IMR-90 (cell line): ENCODE measurements at regions not wholly inside any gene's neighbourhood (a gene's known extent, or its start where the extent isn't known, plus 50 kb on each side); places are given as distances from the start of the nearest gene placed in this dataset.

Experiments used
- ATAC-seq: fragments of 200-7000 bp; cut with Tn5 transposase; 2 replicates; pipeline ENCODE4 v1.9.1; 2020; ENCODE audit warnings: low read depth, mild to moderate bottlenecking, moderate library complexity
- BruUV-seq: library from RNA; stranded (reverse); fragments of 400-500 nt; replicated peaks from 2 replicates; lab custom pipeline; 2021; lab: Mats Ljungman, UMichigan
- CTCF ChIA-PET: fragments of 300-600 bp; formaldehyde crosslinking; extraction: SDS; loops from one replicate; lab custom pipeline; 2021; ENCODE audit warnings: antibody characterized with exemption; lab: Yijun Ruan, JAX
- POLR2A ChIA-PET: fragments of 300-600 bp; sonication (Branson Sonifier 250); formaldehyde crosslinking; loops from one replicate; lab custom pipeline; 2022; ENCODE audit warnings: antibody characterized with exemption; ENCODE audit not compliant: unreplicated experiment; lab: Charles Lee
- DNase-seq: peaks from one replicate; pipeline ENCODE4 v3.0.0; 2013
- H2AFZ ChIP-seq: replicated peaks from 2 replicates; pipeline ENCODE3; 2013; ENCODE audit warnings: low read length, mild to moderate bottlenecking; ENCODE audit not compliant: poor library complexity
- H2AK5ac ChIP-seq: 2 replicates; pipeline ENCODE4 v1.6.1; 2013; ENCODE audit warnings: low read depth, low read length, inconsistent platforms
- H2AK9ac ChIP-seq: replicated peaks from 2 replicates; pipeline ENCODE3; 2013; ENCODE audit warnings: mild to moderate bottlenecking, low read depth, low read length, moderate library complexity; ENCODE audit not compliant: poor library complexity
- H2BK120ac ChIP-seq: 2 replicates; pipeline ENCODE4 v1.6.1; 2013; ENCODE audit warnings: low read depth, low read length, inconsistent platforms
- H2BK15ac ChIP-seq: 3 replicates; pipeline ENCODE4 v1.6.1; 2013; ENCODE audit warnings: low read depth, low read length, inconsistent platforms
- H2BK20ac ChIP-seq: 2 replicates; pipeline ENCODE4 v1.6.1; 2013; ENCODE audit warnings: low read depth, mild to moderate bottlenecking, inconsistent platforms, low read length, moderate library complexity
- H2BK5ac ChIP-seq: 2 replicates; pipeline ENCODE4 v1.6.1; 2013; ENCODE audit warnings: mild to moderate bottlenecking, low read depth, low read length, inconsistent platforms; ENCODE audit not compliant: poor library complexity, severe bottlenecking
- H3K14ac ChIP-seq: replicated peaks from 2 replicates; pipeline ENCODE4 v1.6.1; 2013; ENCODE audit warnings: low read depth, low read length, inconsistent platforms
- H3K18ac ChIP-seq: 2 replicates; pipeline ENCODE4 v1.6.1; 2013; ENCODE audit warnings: low read depth, low read length, control low read depth
- H3K23ac ChIP-seq: 2 replicates; pipeline ENCODE4 v1.6.1; 2013; ENCODE audit warnings: low read depth, low read length, inconsistent platforms
- H3K27ac ChIP-seq: 2 replicates; pipeline ENCODE4 v1.5.1; 2013; ENCODE audit warnings: mild to moderate bottlenecking, control low read depth, low read length; ENCODE audit not compliant: insufficient read depth
- H3K27me3 ChIP-seq: 2 replicates; pipeline ENCODE4 v1.6.1; 2013; ENCODE audit warnings: low read length; ENCODE audit not compliant: control insufficient read depth, insufficient read depth
- H3K36me3 ChIP-seq: 2 replicates; pipeline ENCODE4 v1.6.1; 2013; ENCODE audit warnings: low read length, mixed read lengths; ENCODE audit not compliant: control insufficient read depth, insufficient read depth
- H3K4ac ChIP-seq: 2 replicates; pipeline ENCODE4 v1.6.1; 2013; ENCODE audit warnings: low read depth, low read length, inconsistent platforms
- H3K4me1 ChIP-seq: 2 replicates; pipeline ENCODE4 v1.6.1; 2013; ENCODE audit warnings: low read length, mixed read lengths; ENCODE audit not compliant: control insufficient read depth, insufficient read depth
- H3K4me2 ChIP-seq: 2 replicates; pipeline ENCODE4 v1.6.1; 2013; ENCODE audit warnings: low read depth, mild to moderate bottlenecking, control low read depth, low read length, moderate library complexity
- H3K4me3 ChIP-seq: 2 replicates; pipeline ENCODE4 v1.5.1; 2013; ENCODE audit warnings: low read depth, mild to moderate bottlenecking, control low read depth, low read length, moderate library complexity; ENCODE audit not compliant: insufficient read depth
- H3K56ac ChIP-seq: 2 replicates; pipeline ENCODE4 v1.6.1; 2013; ENCODE audit warnings: low read length, inconsistent platforms; ENCODE audit not compliant: insufficient read depth; ENCODE audit errors: extremely low read depth
- H3K79me1 ChIP-seq, 2 experiments: 2 replicates each; pipeline ENCODE4 v1.6.1; 2013; ENCODE audit warnings: low read length in 2 of 2, inconsistent platforms in 1 of 2, low read depth in 1 of 2
- H3K9ac ChIP-seq: 2 replicates; pipeline ENCODE4 v1.6.1; 2013; ENCODE audit warnings: low read depth, low read length, control low read depth
- H3K9me1 ChIP-seq: 2 replicates; pipeline ENCODE4 v1.6.1; 2013; ENCODE audit warnings: low read length, inconsistent platforms; ENCODE audit not compliant: insufficient read depth
- H3K9me3 ChIP-seq: 2 replicates; pipeline ENCODE4 v1.6.1; 2013; ENCODE audit warnings: low read length; ENCODE audit not compliant: control insufficient read depth, insufficient read depth
- H4K20me1 ChIP-seq: 2 replicates; pipeline ENCODE4 v1.6.1; 2013; ENCODE audit warnings: low read length, inconsistent platforms; ENCODE audit not compliant: insufficient read depth
- H4K5ac ChIP-seq: 2 replicates; pipeline ENCODE4 v1.6.1; 2013; ENCODE audit warnings: mild to moderate bottlenecking, low read depth, low read length, control low read depth
- H4K8ac ChIP-seq, 2 experiments: 2 replicates each; pipeline ENCODE4 v1.6.1; 2013; ENCODE audit warnings: low read depth in 2 of 2, low read length in 2 of 2, control low read depth in 1 of 2, inconsistent platforms in 1 of 2
- H4K91ac ChIP-seq: 2 replicates; pipeline ENCODE4 v1.6.1; 2013; ENCODE audit warnings: low read depth, low read length, inconsistent platforms; ENCODE audit not compliant: insufficient read depth
- BHLHE40 ChIP-seq: fragments of 150-350 bp; IDR thresholded peaks from 2 replicates; pipeline ENCODE4 v1.6.1; 2016; ENCODE audit warnings: mild to moderate bottlenecking, low read depth, low read length
- CEBPB ChIP-seq: IDR thresholded peaks from 2 replicates; pipeline ENCODE4 v1.6.1; 2012; ENCODE audit warnings: low read depth, low read length, improper control_type of control experiment
- CHD1 ChIP-seq: IDR thresholded peaks from 2 replicates; pipeline ENCODE4 v1.6.1; 2012; ENCODE audit warnings: low read depth, low read length, improper control_type of control experiment
- FOS ChIP-seq: fragments of 150-350 bp; IDR thresholded peaks from 2 replicates; pipeline ENCODE4 v1.6.1; 2016; ENCODE audit warnings: low read depth, low read length
- MAFK ChIP-seq: IDR thresholded peaks from 2 replicates; pipeline ENCODE4 v1.6.1; 2012; ENCODE audit warnings: low read depth, low read length, improper control_type of control experiment
- MAZ ChIP-seq: IDR thresholded peaks from 2 replicates; pipeline ENCODE4 v1.6.1; 2012; ENCODE audit warnings: low read depth, mild to moderate bottlenecking, low read length, improper control_type of control experiment, moderate library complexity, borderline replicate concordance
- MXI1 ChIP-seq: IDR thresholded peaks from 2 replicates; pipeline ENCODE4 v1.6.1; 2012; ENCODE audit warnings: low read depth, mild to moderate bottlenecking, low read length, moderate library complexity, borderline replicate concordance
- NFE2L2 ChIP-seq: fragments of 150-350 bp; IDR thresholded peaks from 2 replicates; pipeline ENCODE4 v1.6.1; 2016; ENCODE audit warnings: low read depth, mild to moderate bottlenecking, low read length
- POLR2A ChIP-seq: IDR thresholded peaks from 2 replicates; pipeline ENCODE4 v1.6.1; 2012; ENCODE audit warnings: mild to moderate bottlenecking, low read depth, low read length
- RAD21 ChIP-seq: IDR thresholded peaks from 2 replicates; pipeline ENCODE4 v1.6.1; 2012; ENCODE audit warnings: low read length, improper control_type of control experiment
- RCOR1 ChIP-seq: IDR thresholded peaks from 2 replicates; pipeline ENCODE4 v1.6.1; 2012; ENCODE audit warnings: mild to moderate bottlenecking, low read length, improper control_type of control experiment; ENCODE audit not compliant: insufficient replicate concordance
- RFX5 ChIP-seq: IDR thresholded peaks from 2 replicates; pipeline ENCODE4 v1.8.0; 2012; ENCODE audit warnings: low read depth, mild to moderate bottlenecking, low read length, moderate library complexity
- SMC3 ChIP-seq: fragments of 150-350 bp; IDR thresholded peaks from 2 replicates; pipeline ENCODE4 v1.6.1; 2016; ENCODE audit warnings: low read depth, mild to moderate bottlenecking, antibody characterized with exemption, low read length, moderate library complexity
- WGBS, 2 experiments: methylation state at CpG; one replicate each; pipeline versions ENCODE4 v1.1.5 to v1.1.7; 2013; ENCODE audit warnings: missing lambda C conversion rate in 2 of 2; ENCODE audit not compliant: insufficient read length in 1 of 2; ENCODE audit errors: extremely low coverage in 2 of 2; 5-methylcytosine and 5-hydroxymethylcytosine counted together
- dilution Hi-C: fragments of 300-500 bp; cut with HindIII; formaldehyde crosslinking; loops from one replicate; pipeline ENCODE4 v1.14.3; 2018; ENCODE audit warnings: low sequenced_read_pairs; ENCODE audit not compliant: unreplicated experiment
- in situ Hi-C: fragments of 300-500 bp; cut with MboI; formaldehyde crosslinking; loops from 3 replicates; pipeline ENCODE4 v1.14.3; 2019; ENCODE audit warnings: low sequenced_read_pairs, inconsistent platforms, mixed read lengths
- intact Hi-C: fragments of 100-400 bp; cut with micrococcal nuclease; formaldehyde crosslinking; loops from 2 replicates; pipeline ENCODE4 v1.10.0; 2022
- TF ChIP-seq, protein P1 (sequence below): fragments of 150-350 bp; IDR thresholded peaks from 2 replicates; pipeline ENCODE4 v1.6.1; 2017; ENCODE audit warnings: mild to moderate bottlenecking, antibody characterized with exemption, low read length, low read depth
- TF ChIP-seq, protein P2 (sequence below): fragments of 150-350 bp; IDR thresholded peaks from 2 replicates; pipeline ENCODE4 v1.6.1; 2016; ENCODE audit warnings: low read depth, mild to moderate bottlenecking, low read length, moderate library complexity, borderline replicate concordance
- TF ChIP-seq, protein P3 (sequence below): conservative IDR thresholded peaks from 2 replicates; pipeline ENCODE4 v1.5.1; 2012; ENCODE audit warnings: mild to moderate bottlenecking, low read depth, low read length, improper control_type of control experiment

DNA sequence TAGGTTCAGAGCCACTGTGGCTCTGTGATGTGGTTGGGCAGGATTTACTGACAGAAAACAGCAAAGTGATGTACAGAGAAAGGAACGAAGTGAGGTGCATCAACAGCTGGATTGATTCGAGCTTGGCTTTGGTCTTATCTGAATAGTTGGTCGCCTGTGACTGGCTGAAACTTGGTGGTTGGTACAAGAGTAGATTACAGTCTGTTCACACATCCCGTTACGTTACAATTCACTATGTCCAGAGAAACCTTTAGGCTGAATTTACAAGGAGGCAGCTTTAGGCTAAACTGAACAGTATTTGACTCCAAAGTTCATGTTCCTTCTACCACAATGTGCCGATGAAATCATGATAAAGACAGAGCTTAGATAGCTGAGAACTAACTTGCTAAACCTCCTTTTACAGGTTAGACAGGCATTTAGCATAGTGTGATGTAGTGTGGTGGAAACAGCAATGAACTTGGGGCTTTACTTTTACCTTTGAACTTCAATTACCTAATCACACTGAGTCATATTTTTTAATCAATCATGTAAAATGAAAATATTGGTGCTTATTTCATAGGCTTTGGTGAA, 210.2 kb upstream of the PUM3 start:
- Histone ChIP-seq H2BK20ac (no peak overlapping the region), H2AFZ (no peak overlapping the region), H4K91ac (no peak overlapping the region), H3K18ac (no peak overlapping the region), H3K79me1 (no peaks in the 10 kb centered on the region), H2BK120ac (no peak overlapping the region), H4K5ac (no peak overlapping the region), H3K4me3 (no peak overlapping the region), H4K8ac (no peak overlapping the region), H3K23ac (no peak overlapping the region), H3K27ac (no peak overlapping the region), H2AK5ac (no peak overlapping the region), H3K14ac (no peak overlapping the region), H3K36me3 (no peaks in the 10 kb centered on the region), H2AK9ac (no peak overlapping the region), H3K4me2 (no peak overlapping the region), H3K9me3 (no peaks in the 10 kb centered on the region), H3K4ac (no peak overlapping the region), H2BK5ac (no peak overlapping the region), H3K56ac (no peak overlapping the region), H3K4me1 (no peaks in the 10 kb centered on the region), H3K9me1 (no peaks in the 10 kb centered on the region), H3K9ac (no peak overlapping the region), H4K20me1 (no peaks in the 10 kb centered on the region), H3K27me3 (no peaks in the 10 kb centered on the region), H2BK15ac (no peak overlapping the region)
- WGBS, 2 experiments: no CpG with 5 or more reads among the region's 6 CpGs
- POLR2A ChIA-PET: no interaction called here
- CTCF ChIA-PET: no interaction called here
- ATAC-seq (no peak), DNase-seq (no peak)
- intact Hi-C loops (no loop called here), dilution Hi-C loops (no loop called here), in situ Hi-C loops (loop anchor here (25.0 kb wide), 1 partner anchor 92 kb away; no protein-coding TSS in a partner anchor)
- no peak for TF ChIP-seq CHD1
- no peak for TF ChIP-seq POLR2A
- TF ChIP-seq, protein P1, sequence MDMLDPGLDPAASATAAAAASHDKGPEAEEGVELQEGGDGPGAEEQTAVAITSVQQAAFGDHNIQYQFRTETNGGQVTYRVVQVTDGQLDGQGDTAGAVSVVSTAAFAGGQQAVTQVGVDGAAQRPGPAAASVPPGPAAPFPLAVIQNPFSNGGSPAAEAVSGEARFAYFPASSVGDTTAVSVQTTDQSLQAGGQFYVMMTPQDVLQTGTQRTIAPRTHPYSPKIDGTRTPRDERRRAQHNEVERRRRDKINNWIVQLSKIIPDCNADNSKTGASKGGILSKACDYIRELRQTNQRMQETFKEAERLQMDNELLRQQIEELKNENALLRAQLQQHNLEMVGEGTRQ: no peak
- TF ChIP-seq MAZ: no peak
- TF ChIP-seq NFE2L2: no peak
- TF ChIP-seq SMC3: no peak
- no peak for TF ChIP-seq MAFK
- TF ChIP-seq CEBPB: no peak
- TF ChIP-seq, protein P2, sequence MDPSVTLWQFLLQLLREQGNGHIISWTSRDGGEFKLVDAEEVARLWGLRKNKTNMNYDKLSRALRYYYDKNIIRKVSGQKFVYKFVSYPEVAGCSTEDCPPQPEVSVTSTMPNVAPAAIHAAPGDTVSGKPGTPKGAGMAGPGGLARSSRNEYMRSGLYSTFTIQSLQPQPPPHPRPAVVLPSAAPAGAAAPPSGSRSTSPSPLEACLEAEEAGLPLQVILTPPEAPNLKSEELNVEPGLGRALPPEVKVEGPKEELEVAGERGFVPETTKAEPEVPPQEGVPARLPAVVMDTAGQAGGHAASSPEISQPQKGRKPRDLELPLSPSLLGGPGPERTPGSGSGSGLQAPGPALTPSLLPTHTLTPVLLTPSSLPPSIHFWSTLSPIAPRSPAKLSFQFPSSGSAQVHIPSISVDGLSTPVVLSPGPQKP: no peak
- no peak for TF ChIP-seq BHLHE40
- TF ChIP-seq RCOR1: no peak
- no peak for TF ChIP-seq FOS
- TF ChIP-seq RFX5: no peak
- TF ChIP-seq RAD21: no peak
- TF ChIP-seq, protein P3, sequence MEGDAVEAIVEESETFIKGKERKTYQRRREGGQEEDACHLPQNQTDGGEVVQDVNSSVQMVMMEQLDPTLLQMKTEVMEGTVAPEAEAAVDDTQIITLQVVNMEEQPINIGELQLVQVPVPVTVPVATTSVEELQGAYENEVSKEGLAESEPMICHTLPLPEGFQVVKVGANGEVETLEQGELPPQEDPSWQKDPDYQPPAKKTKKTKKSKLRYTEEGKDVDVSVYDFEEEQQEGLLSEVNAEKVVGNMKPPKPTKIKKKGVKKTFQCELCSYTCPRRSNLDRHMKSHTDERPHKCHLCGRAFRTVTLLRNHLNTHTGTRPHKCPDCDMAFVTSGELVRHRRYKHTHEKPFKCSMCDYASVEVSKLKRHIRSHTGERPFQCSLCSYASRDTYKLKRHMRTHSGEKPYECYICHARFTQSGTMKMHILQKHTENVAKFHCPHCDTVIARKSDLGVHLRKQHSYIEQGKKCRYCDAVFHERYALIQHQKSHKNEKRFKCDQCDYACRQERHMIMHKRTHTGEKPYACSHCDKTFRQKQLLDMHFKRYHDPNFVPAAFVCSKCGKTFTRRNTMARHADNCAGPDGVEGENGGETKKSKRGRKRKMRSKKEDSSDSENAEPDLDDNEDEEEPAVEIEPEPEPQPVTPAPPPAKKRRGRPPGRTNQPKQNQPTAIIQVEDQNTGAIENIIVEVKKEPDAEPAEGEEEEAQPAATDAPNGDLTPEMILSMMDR: no peak
- TF ChIP-seq MXI1: no peak
- BruUV-seq: no TSS peak
